CD4-positive, alpha-beta T cell treated with Interferon alpha-2 for 1 hour (primary cell): ENCODE measurements at regions not wholly inside any gene's neighbourhood (a gene's known extent, or its start where the extent isn't known, plus 50 kb on each side); places are given as distances from the start of the nearest gene placed in this dataset.
A peak's percentile ranks its signal among the peaks of the same experiment; 100 is the strongest.

Experiments
- DNase-seq, 2 donors: peaks; one replicate each; pipeline ENCODE4 v3.0.0-alpha.2; 2020 to 2022

GRCh38 chr16:79296491-79296890, 304.0 kb downstream of the MAF start:
- DNase-seq, result peak; percentile 24 to 74

- DNase-seq, result no peak
These were observed 304.8 kb downstream of the MAF start for GRCh38 chr16:79295746-79296145.

GRCh38 chr16:79295162-79295561, 305.4 kb downstream of the MAF start:
- no peak for DNase-seq

GRCh38 chr16:79294568-79294967, 306.0 kb downstream of the MAF start:
- no peak for DNase-seq

- DNase-seq, result no peak
These were observed 306.6 kb downstream of the MAF start for GRCh38 chr16:79293836-79294460.

GRCh38 chr16:79288066-79288465, 312.5 kb downstream of the MAF start:
- DNase-seq, result peak in 1 of 2 donors; percentile 33

GRCh38 chr16:79287424-79287917, 313.1 kb downstream of the MAF start:
- DNase-seq, result no peak

GRCh38 chr16:79286646-79287423, 313.7 kb downstream of the MAF start:
- DNase-seq, result peak; percentile 34 to 43

GRCh38 chr16:79284766-79285165, 315.8 kb downstream of the MAF start:
- DNase-seq, result no peak

GRCh38 chr16:79283578-79283977, 317.0 kb downstream of the MAF start:
- DNase-seq, result peak in 1 of 2 donors; percentile 70

GRCh38 chr16:79282806-79283205, 317.7 kb downstream of the MAF start:
- no peak for DNase-seq

GRCh38 chr16:79278506-79278905, 322.0 kb downstream of the MAF start:
- peak; percentile 48 to 72 for DNase-seq

GRCh38 chr16:79276501-79276900, 324.0 kb downstream of the MAF start:
- no peak for DNase-seq

GRCh38 chr16:79274264-79274663, 326.3 kb downstream of the MAF start:
- DNase-seq, result no peak

GRCh38 chr16:79272141-79272577, 328.4 kb downstream of the MAF start:
- DNase-seq, result peak; percentile 41 to 72

GRCh38 chr16:79271583-79271982, 329.0 kb downstream of the MAF start:
- no peak for DNase-seq

- DNase-seq, result no peak
These were observed 330.5 kb downstream of the MAF start for GRCh38 chr16:79270011-79270410.

- DNase-seq, result peak in 1 of 2 donors; percentile 50
These were observed 331.2 kb downstream of the MAF start for GRCh38 chr16:79269211-79269863.

GRCh38 chr16:79267781-79268180, 332.8 kb downstream of the MAF start:
- no peak for DNase-seq

- DNase-seq, result no peak
These were observed 333.4 kb downstream of the MAF start for GRCh38 chr16:79267146-79267545.

GRCh38 chr16:79265701-79266100, 334.8 kb downstream of the MAF start:
- DNase-seq, result no peak

GRCh38 chr16:79265196-79265595, 335.3 kb downstream of the MAF start:
- no peak for DNase-seq

- DNase-seq, result peak in 1 of 2 donors; percentile 21
These were observed 336.1 kb downstream of the MAF start for GRCh38 chr16:79264237-79265109.
